Retinal pigment epithelial cell (primary cell): ENCODE measurements at regions not wholly inside any gene's neighbourhood (a gene's known extent, or its start where the extent isn't known, plus 50 kb on each side); places are given as distances from the start of the nearest gene placed in this dataset.

Experiments used
- DNase-seq: peaks from one replicate; pipeline ENCODE4 v3.0.0-alpha.2; 2010; ENCODE audit warnings: low read depth
- H3K4me3 ChIP-seq: 2 replicates; pipeline ENCODE4 v1.5.1; 2011; ENCODE audit warnings: mild to moderate bottlenecking, low read length, control low read depth, moderate library complexity
- CTCF ChIP-seq: conservative IDR thresholded peaks from 2 replicates; pipeline ENCODE4 v1.5.1; 2011; ENCODE audit warnings: low read depth, low read length, control low read depth, inconsistent platforms

GRCh38 chr10:55491712-55492111, 690.7 kb upstream of the PCDH15 start:
- no peak overlapping the region for H3K4me3 ChIP-seq
- no peak for TF ChIP-seq CTCF
- DNase-seq = peak; percentile 2

GRCh38 chr10:55485827-55486226, 684.8 kb upstream of the PCDH15 start:
- DNase-seq = no peak
- H3K4me3 ChIP-seq = no peak overlapping the region
- no peak for TF ChIP-seq CTCF

GRCh38 chr10:55476129-55476528, 675.1 kb upstream of the PCDH15 start:
- TF ChIP-seq CTCF = no peak
- H3K4me3 ChIP-seq = no peak overlapping the region
- DNase-seq = no peak

GRCh38 chr10:55474258-55474657, 673.2 kb upstream of the PCDH15 start:
- TF ChIP-seq CTCF = no peak
- no peak for DNase-seq
- H3K4me3 ChIP-seq = no peak overlapping the region

- H3K4me3 ChIP-seq = no peak overlapping the region
- DNase-seq = no peak
- TF ChIP-seq CTCF = no peak
Observed at GRCh38 chr10:55470840-55471239, 669.8 kb upstream of the PCDH15 start.

GRCh38 chr10:55466806-55467504, 665.9 kb upstream of the PCDH15 start:
- no peak for DNase-seq
- H3K4me3 ChIP-seq = no peak overlapping the region
- TF ChIP-seq CTCF = no peak

GRCh38 chr10:55464083-55464482, 663.1 kb upstream of the PCDH15 start:
- TF ChIP-seq CTCF = no peak
- no peak for DNase-seq
- no peak overlapping the region for H3K4me3 ChIP-seq
